SK-N-SH (cell line): ENCODE measurements at regions not wholly inside any gene's neighbourhood (a gene's known extent, or its start where the extent isn't known, plus 50 kb on each side); places are given as distances from the start of the nearest gene placed in this dataset.

Experiments used
- CTCF ChIA-PET: fragments of 300-600, 350-600 bp; formaldehyde crosslinking; extraction: SDS; loops from one replicate; lab custom pipeline; 2021; lab: Yijun Ruan, JAX
- POLR2A ChIA-PET: fragments of 350-600 bp; sonication (Branson Sonifier 250); formaldehyde crosslinking; extraction: SDS; loops from one replicate; lab custom pipeline; 2020; ENCODE audit warnings: antibody characterized with exemption, inconsistent platforms; lab: Yijun Ruan, JAX
- DNase-seq: peaks from one replicate; pipeline ENCODE4 v3.0.0; 2012
- H2AFZ ChIP-seq: fragments of 200-600 bp; sonication (generic); 2 replicates; pipeline ENCODE4 v1.8.1; 2016; ENCODE audit warnings: antibody characterized with exemption, mild to moderate bottlenecking, low read depth
- H3F3A ChIP-seq: fragments of 200-600 bp; sonication (generic); replicated peaks from 2 replicates; pipeline ENCODE3; 2016; ENCODE audit warnings: antibody characterized with exemption, mild to moderate bottlenecking; ENCODE audit not compliant: insufficient read depth
- H3K27ac ChIP-seq, 2 experiments: fragments of 200-500 bp in 1 of 2; fragments of 200-600 bp in 1 of 2; sonication (Bioruptor generic) in 1 of 2; sonication (generic), shearing (Covaris generic) in 1 of 2; 2 replicates each; pipeline versions ENCODE4 v1.5.1 to v1.6.1; 2014 to 2016; ENCODE audit warnings: low read depth in 2 of 2, inconsistent platforms in 1 of 2, low read length in 1 of 2, mild to moderate bottlenecking in 1 of 2, mixed read lengths in 1 of 2
- H3K27me3 ChIP-seq: fragments of 200-600 bp; sonication (generic), shearing (Covaris generic); 2 replicates; pipeline ENCODE4 v1.6.1; 2016; ENCODE audit warnings: mixed run types; ENCODE audit not compliant: insufficient read depth
- H3K36me3 ChIP-seq, 2 experiments: fragments of 200-500 bp in 1 of 2; fragments of 200-600 bp in 1 of 2; sonication (Bioruptor generic) in 1 of 2; sonication (generic) in 1 of 2; replicated peaks in 1 of 2; 2 replicates each; pipeline versions ENCODE3 to v1.5.1; 2014 to 2016; ENCODE audit warnings: low read length in 1 of 2, mild to moderate bottlenecking in 1 of 2; ENCODE audit not compliant: insufficient read depth in 2 of 2, control insufficient read depth in 1 of 2
- H3K4me1 ChIP-seq, 2 experiments: fragments of 200-500 bp in 1 of 2; fragments of 200-600 bp in 1 of 2; sonication (Bioruptor generic) in 1 of 2; sonication (generic), shearing (Covaris generic) in 1 of 2; 2 replicates each; pipeline versions ENCODE4 v1.5.1 to v1.6.1; 2014 to 2016; ENCODE audit warnings: low read depth in 1 of 2, low read length in 1 of 2, mixed run types in 1 of 2; ENCODE audit not compliant: insufficient read depth in 2 of 2, control insufficient read depth in 1 of 2
- H3K4me2 ChIP-seq: fragments of 200-600 bp; sonication (generic), shearing (Covaris generic); 2 replicates; pipeline ENCODE4 v1.6.1; 2017; ENCODE audit warnings: mixed run types
- H3K4me3 ChIP-seq, 2 experiments: fragments of 200-500 bp in 1 of 2; fragments of 200-600 bp in 1 of 2; sonication (Bioruptor generic) in 1 of 2; sonication (generic), shearing (Covaris generic) in 1 of 2; 2 replicates each; pipeline versions ENCODE4 v1.5.1 to v1.8.1; 2014 to 2016; ENCODE audit warnings: low read depth in 2 of 2, inconsistent platforms in 1 of 2, low read length in 1 of 2, mild to moderate bottlenecking in 1 of 2, mixed read lengths in 1 of 2, moderate library complexity in 1 of 2
- H3K79me2 ChIP-seq: fragments of 200-600 bp; sonication (generic); 2 replicates; pipeline ENCODE4 v1.8.1; 2017; ENCODE audit warnings: mild to moderate bottlenecking; ENCODE audit not compliant: insufficient read depth
- H3K9ac ChIP-seq: fragments of 200-600 bp; sonication (generic); 2 replicates; pipeline ENCODE4 v1.6.1; 2017; ENCODE audit warnings: mixed run types
- H3K9me2 ChIP-seq: fragments of 200-600 bp; sonication (generic); 2 replicates; pipeline ENCODE4 v1.6.1; 2017; ENCODE audit warnings: mixed run types
- H3K9me3 ChIP-seq: fragments of 200-600 bp; sonication (generic); 2 replicates; pipeline ENCODE4 v1.6.1; 2017; ENCODE audit warnings: mixed run types, mild to moderate bottlenecking, moderate library complexity
- H4K20me1 ChIP-seq: fragments of 200-600 bp; sonication (generic); 2 replicates; pipeline ENCODE4 v1.6.1; 2017; ENCODE audit warnings: mild to moderate bottlenecking, mixed run types; ENCODE audit not compliant: insufficient read depth
- EZH2phosphoT487 ChIP-seq: fragments of 200-600 bp; sonication (generic); IDR thresholded peaks from 2 replicates; pipeline ENCODE4 v1.6.1; 2017; ENCODE audit warnings: low read depth, mixed run types, mild to moderate bottlenecking, antibody characterized with exemption, moderate library complexity, borderline replicate concordance
- FOSL2 ChIP-seq: IDR thresholded peaks from 2 replicates; pipeline ENCODE4 v1.4.0; 2012; ENCODE audit warnings: low read depth, mild to moderate bottlenecking, moderate library complexity, borderline replicate concordance
- FOXM1 ChIP-seq: IDR thresholded peaks from 2 replicates; pipeline ENCODE4 v1.4.0; 2012; ENCODE audit warnings: low read depth, mild to moderate bottlenecking
- GATA2 ChIP-seq: sonication (generic); formaldehyde crosslinking; IDR thresholded peaks from 2 replicates; pipeline ENCODE4 v1.5.0; 2020; ENCODE audit warnings: mild to moderate bottlenecking, missing genetic modification reagents
- JUND ChIP-seq: IDR thresholded peaks from 2 replicates; pipeline ENCODE4 v1.4.0; 2012
- MAX ChIP-seq: IDR thresholded peaks from 2 replicates; pipeline ENCODE4 v1.4.0; 2012; ENCODE audit warnings: low read depth
- NFIC ChIP-seq: IDR thresholded peaks from 2 replicates; pipeline ENCODE4 v1.4.0; 2012; ENCODE audit warnings: borderline replicate concordance
- POLR2AphosphoS5 ChIP-seq: IDR thresholded peaks from 2 replicates; pipeline ENCODE4 v1.6.1; 2012; ENCODE audit warnings: low read depth, low read length
- RCOR1 ChIP-seq: fragments of 150-350 bp; IDR thresholded peaks from 2 replicates; pipeline ENCODE4 v1.6.1; 2017; ENCODE audit warnings: antibody characterized with exemption, low read length
- REST ChIP-seq: IDR thresholded peaks from 2 replicates; pipeline ENCODE4 v1.6.1; 2012; ENCODE audit warnings: mild to moderate bottlenecking, low read depth, low read length, moderate library complexity
- RFX5 ChIP-seq: IDR thresholded peaks from 2 replicates; pipeline ENCODE4 v1.6.1; 2012; ENCODE audit warnings: mild to moderate bottlenecking, improper control_type of control experiment, low read length
- SMC3 ChIP-seq: IDR thresholded peaks from 2 replicates; pipeline ENCODE4 v1.6.1; 2012; ENCODE audit warnings: low read depth, low read length, improper control_type of control experiment
- TEAD4 ChIP-seq: IDR thresholded peaks from 2 replicates; pipeline ENCODE4 v1.4.0; 2012; ENCODE audit warnings: mild to moderate bottlenecking, borderline replicate concordance; ENCODE audit not compliant: insufficient read depth
- USF1 ChIP-seq: IDR thresholded peaks from 2 replicates; pipeline ENCODE4 v1.4.0; 2012; ENCODE audit warnings: low read depth, borderline replicate concordance
- USF2 ChIP-seq: fragments of 150-350 bp; IDR thresholded peaks from 2 replicates; pipeline ENCODE4 v1.6.1; 2017; ENCODE audit warnings: antibody characterized with exemption, low read length, low read depth, borderline replicate concordance
- WGBS: methylation state at CpG from one replicate; pipeline ENCODE4 v1.1.6; 2017; ENCODE audit warnings: low lambda C conversion rate; 5-methylcytosine and 5-hydroxymethylcytosine counted together

GRCh38 chr4:103292373-103292772, 94.2 kb upstream of the CENPE start:
- no peak overlapping the region for H3K4me3 ChIP-seq
- H3K27me3 ChIP-seq: no peaks in the 10 kb centered on the region
- H3K9me3 ChIP-seq: no peaks in the 10 kb centered on the region
- no peak overlapping the region for H3K27ac ChIP-seq
- H3K4me1 ChIP-seq: no peaks in the 10 kb centered on the region
- no peak overlapping the region for H3K9ac ChIP-seq
- no peak for TF ChIP-seq MAX
- no peak for TF ChIP-seq GATA2
- no peak for TF ChIP-seq USF2
- TF ChIP-seq SMC3: no peak
- TF ChIP-seq USF1: no peak
- TF ChIP-seq FOSL2: no peak
- TF ChIP-seq TEAD4: no peak
- no peak for TF ChIP-seq JUND
- no peak for TF ChIP-seq REST
- TF ChIP-seq EZH2phosphoT487: no peak
- no peak for TF ChIP-seq NFIC
- TF ChIP-seq FOXM1: no peak
- TF ChIP-seq RFX5: no peak
- TF ChIP-seq RCOR1: no peak
- no peak for TF ChIP-seq POLR2AphosphoS5
- TF ChIP-seq, all 33 proteins: peak for 0
- CTCF ChIA-PET: no interaction called here
- H3K9me2 ChIP-seq: no peaks in the 10 kb centered on the region
- 39% methylated on average over 4 of the region's 4 CpGs for WGBS
- no peaks in the 10 kb centered on the region for H3K79me2 ChIP-seq
- H3K36me3 ChIP-seq: no peaks in the 10 kb centered on the region
- no peak for DNase-seq
- no peaks in the 10 kb centered on the region for H4K20me1 ChIP-seq
- no peaks in the 10 kb centered on the region for H3F3A ChIP-seq
- POLR2A ChIA-PET: no interaction called here
- H3K4me2 ChIP-seq: no peak overlapping the region
- no peak overlapping the region for H2AFZ ChIP-seq
